ENCODE measurements at regions not wholly inside any gene's neighbourhood (a gene's known extent, or its start where the extent isn't known, plus 50 kb on each side); places are given as distances from the start of the nearest gene placed in this dataset.
"Not testable (repeated sequence)": the region's sequence is repeated elsewhere in the genome, so short reads cannot be mapped to it uniquely, and the experiment has no call there.

- DNase-seq: no peak
These were observed 101.2 kb downstream of the HMHB1 start for GRCh38 chr5:143913008-143913752.

GRCh38 chr5:143914756-143915155 lies 102.8 kb downstream of the HMHB1 start:
- DNase-seq: no peak

- DNase-seq: no peak
These were observed 104.5 kb downstream of the HMHB1 start for GRCh38 chr5:143916451-143916850.

GRCh38 chr5:143918961-143919360 lies 107.0 kb downstream of the HMHB1 start:
- DNase-seq: no peak

- DNase-seq: no peak
These were observed 108.8 kb downstream of the HMHB1 start for GRCh38 chr5:143920772-143921171.

GRCh38 chr5:143921525-143922311 lies 109.8 kb downstream of the HMHB1 start:
- DNase-seq: no peak

GRCh38 chr5:143922718-143923117 lies 110.8 kb downstream of the HMHB1 start:
- DNase-seq: no peak

GRCh38 chr5:143923634-143924266 lies 111.8 kb downstream of the HMHB1 start:
- DNase-seq: no peak

- DNase-seq: no peak
These were observed 112.5 kb downstream of the HMHB1 start for GRCh38 chr5:143924311-143924978.

- not testable (repeated sequence) for DNase-seq
These were observed 113.0 kb downstream of the HMHB1 start for GRCh38 chr5:143924979-143925325.

GRCh38 chr5:143929486-143929885 lies 117.5 kb downstream of the HMHB1 start:
- no peak for DNase-seq

GRCh38 chr5:143930561-143930960 lies 118.6 kb downstream of the HMHB1 start:
- no peak for DNase-seq

- no peak for DNase-seq
These were observed 119.5 kb downstream of the HMHB1 start for GRCh38 chr5:143931476-143931875.

GRCh38 chr5:143931986-143932385 lies 120.0 kb downstream of the HMHB1 start:
- DNase-seq: no peak

GRCh38 chr5:143932584-143932983 lies 120.6 kb downstream of the HMHB1 start:
- no peak for DNase-seq

GRCh38 chr5:143933451-143933850 lies 121.5 kb downstream of the HMHB1 start:
- DNase-seq: no peak

GRCh38 chr5:143934821-143935220 lies 122.9 kb downstream of the HMHB1 start:
- no peak for DNase-seq

GRCh38 chr5:143938230-143938629 lies 126.3 kb downstream of the HMHB1 start:
- no peak for DNase-seq

- DNase-seq: no peak
These were observed 134.9 kb downstream of the HMHB1 start for GRCh38 chr5:143946837-143947236.

GRCh38 chr5:143947313-143947712 lies 135.4 kb downstream of the HMHB1 start:
- no peak for DNase-seq

- no peak for DNase-seq
These were observed 140.8 kb downstream of the HMHB1 start for GRCh38 chr5:143952809-143953208.

GRCh38 chr5:143953851-143954250 lies 141.9 kb downstream of the HMHB1 start:
- DNase-seq: no peak

GRCh38 chr5:143955141-143955540 lies 143.2 kb downstream of the HMHB1 start:
- no peak for DNase-seq

Measured in NCI-H510A (cell line).